HG03469 (cell line): ENCODE measurements at regions not wholly inside any gene's neighbourhood (a gene's known extent, or its start where the extent isn't known, plus 50 kb on each side); places are given as distances from the start of the nearest gene placed in this dataset.

Experiments used
- ATAC-seq: cut with Tn5 transposase; IDR thresholded peaks from one replicate; pipeline ENCODE4 v1.9.1; 2021; ENCODE audit warnings: mild to moderate bottlenecking, moderate library complexity, moderate number of reproducible peaks; ENCODE audit not compliant: unreplicated experiment

DNA sequence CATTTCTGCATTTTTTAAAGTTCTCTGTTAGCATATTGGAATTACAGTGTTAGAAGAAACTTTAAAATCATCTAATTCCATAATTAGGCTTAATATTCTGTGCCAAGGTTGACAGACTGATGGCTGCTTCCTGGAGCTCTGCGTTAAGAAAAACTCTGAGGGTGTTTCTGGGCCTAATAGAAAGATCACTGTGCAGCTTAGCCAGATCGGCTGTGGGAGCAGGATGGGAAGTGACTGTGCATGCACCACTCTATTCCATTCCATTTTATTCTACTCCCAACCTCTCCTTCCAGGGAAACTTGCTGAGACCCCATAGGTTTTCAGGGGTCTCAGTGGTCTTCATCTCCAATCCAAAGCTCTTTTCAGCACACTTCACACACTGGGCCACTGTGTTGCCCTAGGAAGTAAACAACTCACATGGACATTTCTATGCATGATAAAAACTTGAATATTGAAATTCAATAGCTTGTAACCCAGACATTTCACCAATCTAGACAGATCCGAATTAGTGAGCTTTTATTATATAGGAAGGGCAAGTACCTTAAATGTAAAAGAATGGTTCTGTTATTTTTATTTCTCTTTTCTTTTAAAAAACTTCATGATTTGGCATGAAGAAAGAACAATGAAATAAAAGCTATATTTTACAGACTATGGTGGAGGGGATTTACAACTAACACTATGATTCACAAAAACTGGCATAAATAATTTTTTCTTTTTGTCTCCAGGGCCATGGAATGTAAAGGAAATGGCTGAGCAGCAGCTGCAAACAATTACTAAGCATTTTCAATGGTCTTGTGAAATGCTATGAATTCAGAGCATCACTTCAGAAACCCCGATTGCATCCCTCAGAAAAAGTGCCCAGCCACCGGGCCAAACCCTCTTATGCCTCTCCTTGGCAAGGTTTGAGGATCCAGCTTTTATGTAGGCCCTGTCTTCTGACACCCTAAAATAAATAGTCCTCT, 51.4 kb upstream of the DAB2 start:
- ATAC-seq, result no peak

GRCh38 chr5:39475159-39475571, 50.4 kb upstream of the DAB2 start:
- ATAC-seq, result no peak
